Peyer's patch (tissue), 4 donors: ENCODE measurements at regions not wholly inside any gene's neighbourhood (a gene's known extent, or its start where the extent isn't known, plus 50 kb on each side); places are given as distances from the start of the nearest gene placed in this dataset.

Experiments used
- DNase-seq, 3 donors: peaks; one replicate each; pipeline ENCODE4 v3.0.0-alpha.2; 2017 to 2019
- H3K27ac ChIP-seq, 4 donors: fragments of 200-600 bp; sonication (generic); one replicate each; pipeline ENCODE4 v1.5.1; 2016 to 2019
- H3K27me3 ChIP-seq, 2 donors: fragments of 200-600 bp; sonication (generic); one replicate each; pipeline ENCODE4 v1.5.1; 2019
- H3K36me3 ChIP-seq, 3 donors: fragments of 200-600 bp; sonication (generic); one replicate each; pipeline ENCODE4 v1.5.1; 2016 to 2019
- H3K4me1 ChIP-seq, 4 donors: fragments of 200-600 bp; sonication (generic); one replicate each; pipeline ENCODE4 v1.5.1; 2016 to 2019
- H3K4me3 ChIP-seq, 4 donors: fragments of 200-600 bp; sonication (generic); 1 replicate in 3 of 4; 2 replicates in 1 of 4; pipeline ENCODE4 v1.5.1; 2016 to 2019; ENCODE audit warnings: mild to moderate bottlenecking in 1 of 4
- H3K9me3 ChIP-seq, 4 donors: fragments of 200-600 bp; sonication (generic); one replicate each; pipeline ENCODE4 v1.5.1; 2016 to 2019; ENCODE audit warnings: mild to moderate bottlenecking in 1 of 4
- CTCF ChIP-seq, 6 experiments: fragments of 450-650 bp in 4 of 6; fragments of 200-600 bp in 2 of 6; sonication (generic) in 1 of 6; IDR thresholded peaks; one replicate each; pipeline ENCODE4 v1.5.1; 2017 to 2019; ENCODE audit warnings: antibody characterized with exemption in 6 of 6, mild to moderate bottlenecking in 3 of 6, moderate library complexity in 1 of 6
- POLR2A ChIP-seq, 2 donors: fragments of 450-650 bp; IDR thresholded peaks; one replicate each; pipeline ENCODE4 v1.5.1; 2017; ENCODE audit warnings: antibody characterized with exemption in 2 of 2, mild to moderate bottlenecking in 2 of 2, moderate library complexity in 2 of 2

GRCh38 chr2:5052905-5053304 lies 639.3 kb upstream of the SOX11 start:
- no peak for DNase-seq
- H3K27me3 ChIP-seq, result no peaks in the 10 kb centered on the region
- H3K4me3 ChIP-seq, result no peak overlapping the region
- no peak overlapping the region for H3K27ac ChIP-seq
- no peaks in the 10 kb centered on the region for H3K9me3 ChIP-seq
- no peaks in the 10 kb centered on the region for H3K36me3 ChIP-seq
- no peak for TF ChIP-seq POLR2A (IDR thresholded peaks at IDR 0.05)
- TF ChIP-seq CTCF (IDR thresholded peaks at IDR 0.05), result no peak
- no peaks in the 10 kb centered on the region for H3K4me1 ChIP-seq

DNA sequence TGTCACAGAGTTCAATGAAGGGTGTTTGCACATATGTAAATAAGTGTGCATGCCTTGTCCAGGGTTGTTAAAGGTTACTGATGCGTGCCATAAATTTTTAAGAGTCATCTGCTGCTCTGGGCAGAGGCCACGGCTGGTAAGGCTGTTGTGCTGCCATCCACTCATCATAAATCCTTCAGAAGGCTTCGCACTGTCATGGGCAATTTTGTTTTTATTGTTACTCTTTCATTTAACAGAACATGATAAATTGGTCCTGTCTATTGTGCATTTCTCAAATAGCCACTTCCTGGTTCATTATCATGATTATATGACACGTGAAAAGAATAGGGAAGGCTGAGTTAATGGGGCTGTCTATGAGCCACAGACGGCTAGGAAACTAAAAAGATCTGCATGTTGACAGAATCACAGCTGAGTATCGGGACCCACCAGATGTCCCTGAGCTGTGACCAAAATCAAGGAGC lies 634.3 kb upstream of the SOX11 start:
- Histone ChIP-seq H3K27ac (no peak overlapping the region), H3K27me3 (no peaks in the 10 kb centered on the region), H3K4me1 (no peaks in the 10 kb centered on the region), H3K9me3 (no peaks in the 10 kb centered on the region), H3K36me3 (no peaks in the 10 kb centered on the region), H3K4me3 (no peak overlapping the region)
- TF ChIP-seq POLR2A (IDR thresholded peaks at IDR 0.05) (no peak), CTCF (IDR thresholded peaks at IDR 0.05) (no peak)
- DNase-seq, result no peak

GRCh38 chr2:5060956-5061355 lies 631.2 kb upstream of the SOX11 start:
- no peaks in the 10 kb centered on the region for H3K9me3 ChIP-seq
- H3K4me3 ChIP-seq, result no peak overlapping the region
- DNase-seq, result no peak
- no peaks in the 10 kb centered on the region for H3K36me3 ChIP-seq
- H3K27ac ChIP-seq, result no peak overlapping the region
- no peaks in the 10 kb centered on the region for H3K27me3 ChIP-seq
- no peaks in the 10 kb centered on the region for H3K4me1 ChIP-seq
- no peak for TF ChIP-seq POLR2A (IDR thresholded peaks at IDR 0.05)
- TF ChIP-seq CTCF (IDR thresholded peaks at IDR 0.05), result no peak

DNA sequence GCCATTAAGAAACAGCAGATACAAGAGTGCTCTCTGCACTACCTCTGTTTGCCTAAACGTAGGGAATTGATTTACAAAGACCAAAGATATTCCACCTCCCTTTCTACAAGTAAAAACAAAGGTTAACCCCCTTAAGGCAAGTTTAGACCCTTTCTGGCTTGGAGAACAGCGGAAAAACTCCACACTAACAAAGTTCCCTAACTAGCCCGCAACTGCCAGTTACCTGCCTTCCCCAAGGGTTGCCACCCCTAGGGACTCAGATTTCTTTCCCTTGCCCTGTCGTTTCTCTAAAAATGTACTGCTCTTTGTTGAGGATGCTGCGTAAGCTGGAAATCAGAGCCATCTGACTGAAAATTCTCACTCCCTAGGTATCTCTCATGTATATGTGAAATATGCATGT lies 627.5 kb upstream of the SOX11 start:
- no peaks in the 10 kb centered on the region for H3K27me3 ChIP-seq
- H3K4me1 ChIP-seq, result no peaks in the 10 kb centered on the region
- no peak for DNase-seq
- H3K27ac ChIP-seq, result no peak overlapping the region
- H3K9me3 ChIP-seq, result no peaks in the 10 kb centered on the region
- H3K4me3 ChIP-seq, result no peak overlapping the region
- TF ChIP-seq POLR2A (IDR thresholded peaks at IDR 0.05) (no peak), CTCF (IDR thresholded peaks at IDR 0.05) (no peak)
- H3K36me3 ChIP-seq, result no peaks in the 10 kb centered on the region

GRCh38 chr2:5067816-5068215 lies 624.4 kb upstream of the SOX11 start:
- Histone ChIP-seq H3K4me3 (no peak overlapping the region), H3K36me3 (no peaks in the 10 kb centered on the region)

More at GRCh38 chr2:5067816-5068215, 624.4 kb upstream of the SOX11 start:
- Histone ChIP-seq H3K27me3 (no peaks in the 10 kb centered on the region), H3K4me1 (no peaks in the 10 kb centered on the region), H3K9me3 (no peaks in the 10 kb centered on the region), H3K27ac (no peak overlapping the region)
- TF ChIP-seq CTCF (IDR thresholded peaks at IDR 0.05), result no peak
- no peak for TF ChIP-seq POLR2A (IDR thresholded peaks at IDR 0.05)
- DNase-seq, result no peak
